HEK293 (cell line): ENCODE measurements at regions not wholly inside any gene's neighbourhood (a gene's known extent, or its start where the extent isn't known, plus 50 kb on each side); places are given as distances from the start of the nearest gene placed in this dataset.

Source experiments
- CTCF ChIP-seq: fragments of 450-650 bp; formaldehyde crosslinking; IDR thresholded peaks from 2 replicates; pipeline ENCODE4 v1.5.1; 2016; ENCODE audit warnings: missing biosample characterization, missing genetic modification characterization
- YY1 ChIP-seq: fragments of 450-650 bp; formaldehyde crosslinking; IDR thresholded peaks from 2 replicates; pipeline ENCODE4 v1.5.1; 2018; ENCODE audit warnings: missing biosample characterization, missing genetic modification characterization
- ZBTB7A ChIP-seq: fragments of 450-650 bp; formaldehyde crosslinking; IDR thresholded peaks from 2 replicates; pipeline ENCODE4 v1.5.1; 2016; ENCODE audit warnings: low read depth, missing biosample characterization, missing genetic modification characterization
- ZNF10 ChIP-seq: fragments of 450-650 bp; formaldehyde crosslinking; IDR thresholded peaks from 2 replicates; pipeline ENCODE4 v1.5.1; 2017; ENCODE audit warnings: missing biosample characterization, missing genetic modification characterization
- ZNF16 ChIP-seq: fragments of 450-650 bp; formaldehyde crosslinking; IDR thresholded peaks from 2 replicates; pipeline ENCODE4 v1.5.1; 2016; ENCODE audit warnings: low read depth, missing biosample characterization, missing genetic modification characterization
- ZNF266 ChIP-seq: fragments of 450-650 bp; formaldehyde crosslinking; IDR thresholded peaks from 2 replicates; pipeline ENCODE4 v1.5.1; 2016; ENCODE audit warnings: missing biosample characterization, missing genetic modification characterization, low read depth
- ZNF449 ChIP-seq: fragments of 450-650 bp; formaldehyde crosslinking; IDR thresholded peaks from 2 replicates; pipeline ENCODE4 v1.5.1; 2017; ENCODE audit warnings: missing biosample characterization, mild to moderate bottlenecking, missing genetic modification characterization, moderate library complexity
- ZNF555 ChIP-seq: fragments of 450-650 bp; formaldehyde crosslinking; conservative IDR thresholded peaks from 2 replicates; pipeline ENCODE4 v1.5.1; 2017; ENCODE audit warnings: missing biosample characterization, mild to moderate bottlenecking, missing genetic modification characterization, inconsistent platforms
- ZNF645 ChIP-seq: fragments of 450-650 bp; formaldehyde crosslinking; IDR thresholded peaks from 2 replicates; pipeline ENCODE4; 2016; ENCODE audit warnings: missing biosample characterization, missing genetic modification characterization
- ZSCAN30 ChIP-seq: fragments of 450-650 bp; IDR thresholded peaks from 2 replicates; pipeline ENCODE4 v1.5.1; 2018; ENCODE audit warnings: missing biosample characterization, mild to moderate bottlenecking, missing genetic modification characterization, moderate library complexity

- TF ChIP-seq ZNF449 (tag by site-specific recombination) = no peak
- TF ChIP-seq CTCF (tag by site-specific recombination) = no peak
- no peak for TF ChIP-seq ZNF10 (tag by site-specific recombination)
- no peak for TF ChIP-seq ZNF16 (tag by site-specific recombination)
- TF ChIP-seq ZSCAN30 (tag by site-specific recombination) = no peak
- TF ChIP-seq ZBTB7A (tag by site-specific recombination) = no peak
- TF ChIP-seq ZNF555 (tag by site-specific recombination) = no peak
- TF ChIP-seq YY1 (tag by site-specific recombination) = no peak
- TF ChIP-seq ZNF645 = no peak
- TF ChIP-seq ZNF266 (tag by site-specific recombination) = no peak
These were observed 242.7 kb downstream of the SOX4 start for GRCh38 chr6:21836277-21836676.
